Right renal cortex interstitium (tissue), 3 donors: ENCODE measurements at regions not wholly inside any gene's neighbourhood (a gene's known extent, or its start where the extent isn't known, plus 50 kb on each side); places are given as distances from the start of the nearest gene placed in this dataset.

Experiments used
- DNase-seq, 3 donors: peaks; one replicate each; pipeline ENCODE4 v3.0.0-alpha.2; 2013; ENCODE audit warnings: low read depth in 3 of 3, low spot score in 2 of 3

- DNase-seq = no peak
These were observed 207.2 kb upstream of the ADARB2 start for GRCh38 chr10:1944487-1944886.

DNA sequence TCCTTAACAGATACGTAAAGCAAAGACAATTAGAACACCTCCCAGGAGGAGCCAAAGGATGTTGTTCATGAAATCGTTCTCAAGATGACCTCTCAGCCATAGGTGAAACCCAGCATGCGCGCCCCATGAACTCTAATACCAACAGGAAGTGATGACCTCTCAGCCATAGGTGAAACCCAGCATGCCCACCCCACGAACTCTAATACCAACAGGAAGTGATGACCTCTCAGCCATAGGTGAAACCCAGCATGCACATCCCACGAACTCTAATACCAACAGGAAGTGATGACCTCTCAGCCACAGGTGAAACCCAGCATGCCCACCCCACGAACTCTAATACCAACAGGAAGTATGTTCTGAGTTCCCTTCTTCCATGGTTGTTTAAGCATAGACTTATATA lies 205.2 kb upstream of the ADARB2 start:
- DNase-seq = no peak

DNA sequence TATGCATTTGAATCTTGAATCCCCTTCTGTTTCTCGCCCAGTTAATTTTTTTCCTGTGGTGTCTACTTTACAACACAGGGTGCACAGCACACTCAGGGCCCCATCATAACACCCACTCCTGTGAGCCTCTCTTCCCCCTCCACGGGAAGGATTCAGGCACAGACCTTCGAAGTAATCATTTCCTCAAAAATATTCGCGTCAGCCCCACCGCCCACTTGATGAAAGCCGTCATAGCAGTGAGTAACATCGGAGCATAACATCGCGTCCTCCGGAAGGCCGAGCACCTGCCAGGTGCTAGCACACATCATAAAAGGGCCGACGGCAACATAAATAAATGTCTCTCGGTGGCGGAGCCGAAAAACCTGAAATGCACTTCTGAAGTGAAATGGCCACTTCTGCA lies 201.7 kb upstream of the ADARB2 start:
- DNase-seq = no peak

GRCh38 chr10:1938317-1938716 lies 201.0 kb upstream of the ADARB2 start:
- DNase-seq = no peak

DNA sequence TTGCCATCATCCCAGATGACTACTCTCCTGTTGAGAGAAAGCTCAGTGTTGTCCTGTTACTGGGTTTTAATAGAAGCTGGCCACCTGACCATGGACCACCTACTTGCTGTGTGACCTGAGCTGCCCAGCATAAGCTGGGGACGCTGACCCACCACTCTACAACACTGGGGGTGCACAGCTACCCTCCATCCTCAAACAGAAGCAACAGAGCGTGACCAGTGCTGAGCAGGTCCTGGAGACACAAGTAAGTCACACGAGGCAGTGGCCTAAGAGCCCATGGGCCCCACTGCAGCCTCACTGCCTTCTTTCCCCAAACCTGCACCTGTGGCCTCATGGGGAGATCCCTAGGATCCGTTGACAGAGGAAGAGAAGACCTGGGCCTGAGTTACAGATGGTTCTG lies 198.6 kb upstream of the ADARB2 start:
- DNase-seq = no peak

- no peak for DNase-seq
These were observed 195.9 kb upstream of the ADARB2 start for GRCh38 chr10:1933215-1933614.

DNA sequence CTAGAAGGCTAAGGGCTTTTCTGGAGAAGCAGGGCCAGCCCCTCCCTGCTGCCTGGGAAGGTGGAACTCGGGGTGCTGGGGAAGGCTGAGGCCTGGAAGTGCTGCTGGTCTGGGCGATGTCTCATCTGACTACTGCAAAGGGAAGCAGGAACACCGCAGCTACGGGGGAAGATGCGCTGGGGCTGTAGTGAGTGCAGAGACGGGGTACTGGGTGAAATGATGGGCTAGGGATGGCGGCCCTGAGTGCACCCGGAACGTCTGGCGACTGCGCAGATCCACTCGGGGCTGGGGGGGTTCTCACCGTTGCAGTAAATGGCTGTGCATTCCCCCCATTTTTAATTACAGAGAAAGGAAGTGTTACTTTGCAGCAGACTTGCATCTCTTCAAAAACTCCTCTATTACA lies 195.4 kb upstream of the ADARB2 start:
- no peak for DNase-seq

- no peak for DNase-seq
These were observed 191.3 kb upstream of the ADARB2 start for GRCh38 chr10:1928606-1929005.

GRCh38 chr10:1923998-1924397 lies 186.7 kb upstream of the ADARB2 start:
- no peak for DNase-seq

- DNase-seq = no peak
These were observed 186.3 kb upstream of the ADARB2 start for GRCh38 chr10:1923586-1923985.

DNA sequence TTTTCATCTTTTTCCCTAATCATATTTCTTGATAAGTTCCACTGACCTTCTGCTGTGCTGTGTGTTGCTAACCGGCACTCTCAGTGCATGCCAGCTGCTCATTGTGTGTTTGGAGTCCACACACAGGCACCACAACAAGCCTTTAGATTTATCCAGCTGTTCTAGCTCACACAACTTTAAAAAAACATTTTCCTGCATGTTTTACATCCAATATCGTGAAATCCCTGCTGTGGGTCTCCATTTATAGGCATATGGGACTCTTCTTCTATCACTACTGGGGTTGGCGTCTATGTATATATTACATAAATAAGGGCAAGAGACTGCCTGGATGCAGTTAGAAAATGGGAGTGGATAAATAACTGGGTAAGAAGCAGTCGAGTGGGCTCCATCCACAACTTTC lies 183.6 kb upstream of the ADARB2 start:
- DNase-seq = no peak

GRCh38 chr10:1920127-1920526 lies 182.8 kb upstream of the ADARB2 start:
- no peak for DNase-seq

GRCh38 chr10:1911771-1912170 lies 174.4 kb upstream of the ADARB2 start:
- DNase-seq = no peak

DNA sequence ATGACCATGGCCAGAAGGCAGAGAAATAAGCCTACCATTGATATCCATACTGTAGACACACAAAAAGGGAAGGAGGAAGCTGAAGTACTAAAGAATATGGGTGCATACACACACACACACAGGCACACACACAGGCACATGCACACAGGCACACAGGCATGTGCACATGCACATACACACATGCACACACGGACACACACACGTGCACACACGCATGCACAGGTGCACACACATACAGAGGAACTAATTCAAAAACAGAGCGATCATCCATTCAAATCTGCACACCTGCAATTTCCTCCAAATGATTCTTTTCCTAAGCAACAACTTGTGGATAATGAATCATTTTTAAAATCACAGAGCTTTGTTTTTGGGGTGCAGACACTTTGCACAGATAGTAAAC lies 166.7 kb upstream of the ADARB2 start:
- no peak for DNase-seq

DNA sequence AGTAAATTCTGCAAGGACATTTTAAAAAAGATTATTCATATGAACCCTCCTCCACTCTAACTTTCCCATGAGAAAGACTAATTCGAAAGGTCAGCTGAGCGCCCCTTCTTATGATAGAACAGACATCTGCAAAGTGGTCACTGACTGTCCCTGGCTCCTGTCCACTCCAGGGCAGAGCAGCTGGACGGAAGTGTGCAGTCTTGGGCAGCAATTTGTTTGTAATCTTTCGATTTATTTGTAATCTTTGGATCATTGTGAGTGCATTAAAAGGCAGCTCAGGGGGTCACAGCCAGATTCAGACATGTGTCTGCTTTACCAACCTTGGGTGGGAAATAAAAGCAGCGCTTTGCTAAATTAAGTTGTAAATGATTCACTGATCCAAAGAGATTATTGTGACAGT lies 158.8 kb upstream of the ADARB2 start:
- no peak for DNase-seq

GRCh38 chr10:1895691-1896090 lies 158.4 kb upstream of the ADARB2 start:
- no peak for DNase-seq

GRCh38 chr10:1894912-1895311 lies 157.6 kb upstream of the ADARB2 start:
- DNase-seq = no peak

DNA sequence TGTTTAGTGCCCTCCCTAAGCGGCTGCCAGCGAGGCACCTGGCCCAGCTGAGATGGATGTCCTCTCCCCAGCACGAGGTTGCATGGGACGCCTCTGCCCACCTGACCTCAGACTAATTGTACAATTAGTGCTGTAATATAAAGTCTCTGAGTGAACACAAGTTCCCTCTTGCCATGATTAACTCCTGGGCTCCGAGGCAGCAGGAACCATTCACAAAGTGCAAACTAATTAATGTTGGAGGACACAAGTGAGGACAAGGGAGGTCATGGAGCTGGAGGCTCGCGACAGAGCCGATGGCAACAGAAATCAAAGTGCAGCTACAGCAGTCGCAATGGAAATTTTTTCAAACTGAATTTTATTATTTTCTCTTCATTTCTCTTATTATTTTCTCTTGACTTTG lies 156.6 kb upstream of the ADARB2 start:
- DNase-seq = no peak

GRCh38 chr10:1886039-1886438 lies 148.7 kb upstream of the ADARB2 start:
- DNase-seq = no peak

DNA sequence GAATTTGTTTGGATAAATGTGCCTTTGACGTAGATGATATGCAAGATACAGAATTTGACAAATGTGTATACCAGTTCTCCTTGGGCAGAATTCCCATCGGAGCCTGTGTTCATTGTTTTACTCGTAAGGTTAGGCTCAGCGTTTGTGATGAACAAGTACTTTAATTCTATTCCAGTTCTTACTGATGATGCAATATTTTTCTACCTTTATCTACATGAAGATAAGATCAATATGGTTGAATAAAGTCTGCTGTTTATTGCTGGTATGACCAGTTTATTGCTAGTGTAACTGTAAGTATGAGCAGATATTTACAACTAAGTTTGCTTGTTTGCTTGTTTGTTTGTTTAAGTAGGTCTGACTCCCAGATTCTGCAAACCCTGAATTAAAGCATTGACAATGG lies 145.4 kb upstream of the ADARB2 start:
- DNase-seq = no peak

- no peak for DNase-seq
These were observed 144.9 kb upstream of the ADARB2 start for GRCh38 chr10:1882180-1882579.

DNA sequence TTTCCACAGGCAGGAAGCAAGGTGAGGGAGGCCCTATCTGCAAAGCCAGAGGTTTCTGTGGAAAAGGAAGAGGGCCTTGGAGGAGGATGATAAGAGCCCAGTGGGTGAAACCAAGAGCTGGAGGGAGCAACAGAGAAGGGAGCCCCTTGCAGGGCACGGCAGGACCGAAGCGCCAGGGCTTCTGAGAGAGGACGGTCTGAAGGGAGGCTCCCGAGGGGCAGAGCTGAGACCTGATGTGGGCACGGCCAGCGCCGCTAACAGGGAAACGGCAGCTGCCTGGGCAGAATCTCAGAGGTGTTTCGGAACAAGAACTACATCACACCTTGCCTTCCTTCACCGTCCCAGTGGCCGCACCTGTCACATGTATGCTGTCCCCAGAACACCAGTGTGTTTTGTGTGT lies 144.3 kb upstream of the ADARB2 start:
- DNase-seq = no peak

DNA sequence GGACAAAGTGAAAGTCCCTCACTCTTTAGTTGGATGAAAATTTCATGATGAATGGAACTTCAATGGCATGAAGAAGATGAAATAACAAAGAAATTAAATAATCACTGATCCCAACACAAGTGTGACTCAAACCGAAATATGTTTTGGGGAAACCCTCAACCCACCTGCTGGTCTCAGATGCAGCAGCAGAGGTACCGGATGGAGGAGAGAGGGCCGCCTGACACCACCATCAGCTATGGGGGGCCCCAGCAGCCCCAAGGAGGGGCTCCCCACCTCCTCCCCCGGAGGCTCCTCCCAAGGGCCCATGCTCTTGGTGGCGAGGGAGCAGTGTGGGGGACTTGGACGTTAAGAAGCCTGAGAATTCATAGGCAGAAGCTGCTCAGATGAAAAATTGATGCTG lies 137.2 kb upstream of the ADARB2 start:
- no peak for DNase-seq
